Upper lobe of left lung (tissue), 4 donors: ENCODE measurements at regions not wholly inside any gene's neighbourhood (a gene's known extent, or its start where the extent isn't known, plus 50 kb on each side); places are given as distances from the start of the nearest gene placed in this dataset.

Experiments used
- CTCF ChIP-seq, 6 experiments: fragments of 450-650 bp in 4 of 6; fragments of 200-600 bp in 2 of 6; sonication (generic) in 2 of 6; IDR thresholded peaks; one replicate each; pipeline ENCODE4 v1.5.1; 2016 to 2019; ENCODE audit warnings: antibody characterized with exemption in 6 of 6
- EP300 ChIP-seq, 4 donors: sonication (generic); formaldehyde crosslinking; IDR thresholded peaks; one replicate each; pipeline ENCODE4 v1.5.1; 2017; ENCODE audit warnings: antibody characterized with exemption in 4 of 4, control low read depth in 2 of 4

DNA sequence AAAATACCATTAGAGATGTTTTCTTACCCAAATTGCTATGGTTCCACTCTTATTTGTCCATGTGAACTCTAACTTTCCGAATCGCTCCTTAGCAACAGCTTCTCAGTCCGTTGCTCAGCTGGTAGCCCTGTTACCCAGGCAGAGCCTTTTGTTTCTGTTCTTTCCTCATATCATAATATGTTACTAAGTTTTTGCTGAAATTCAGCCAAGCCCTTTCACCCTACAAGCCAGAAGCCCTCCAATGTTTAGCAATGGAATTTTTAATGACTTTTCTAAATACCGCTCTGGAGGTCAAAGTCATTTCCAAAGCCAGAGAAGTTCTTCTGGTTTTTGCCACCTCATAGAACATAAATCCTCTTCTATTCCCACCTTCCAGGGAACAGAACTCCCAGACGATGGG, 1029.5 kb downstream of the C4orf33 start:
- TF ChIP-seq CTCF (IDR thresholded peaks at IDR 0.05) = no peak
- no peak for TF ChIP-seq EP300 (IDR thresholded peaks at IDR 0.05)
